ENCODE measurements at regions not wholly inside any gene's neighbourhood (a gene's known extent, or its start where the extent isn't known, plus 50 kb on each side); places are given as distances from the start of the nearest gene placed in this dataset.

DNA sequence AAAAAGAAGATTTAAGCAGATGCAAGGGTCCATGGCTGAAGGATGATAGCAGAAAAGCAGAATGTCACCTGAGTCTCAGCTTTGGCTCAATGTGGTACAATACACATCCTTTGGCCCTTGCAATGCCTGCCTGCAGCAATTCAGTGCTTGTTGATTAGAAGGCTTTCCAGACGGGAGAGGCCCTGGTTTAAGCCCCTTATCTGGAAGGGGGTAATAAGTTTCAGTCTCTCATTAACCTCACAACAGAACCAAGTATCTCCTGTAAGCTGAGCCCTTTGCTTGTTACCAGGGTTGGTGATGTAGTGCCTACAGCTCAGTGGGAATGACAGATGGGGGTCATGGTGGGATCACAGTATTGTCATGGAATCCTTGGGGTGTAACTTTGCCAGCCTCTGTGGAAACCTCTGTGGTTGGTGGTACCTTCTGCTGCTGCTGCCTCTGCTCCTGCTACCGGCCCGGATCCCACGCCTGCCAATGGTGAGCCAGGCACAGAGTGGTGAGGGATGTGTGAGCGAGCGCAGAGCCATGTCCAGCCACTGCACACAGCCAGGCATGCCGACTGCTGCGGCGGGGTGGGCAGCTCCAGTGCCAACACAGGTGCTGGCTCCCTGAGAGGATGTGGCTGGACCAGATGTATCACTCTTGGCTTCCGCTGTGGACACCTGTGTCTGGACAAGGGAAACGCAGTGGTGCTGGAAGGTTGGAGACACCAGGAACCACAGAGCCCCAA, 81.2 kb downstream of the ADRA2C start:
- TF ChIP-seq, protein P1, sequence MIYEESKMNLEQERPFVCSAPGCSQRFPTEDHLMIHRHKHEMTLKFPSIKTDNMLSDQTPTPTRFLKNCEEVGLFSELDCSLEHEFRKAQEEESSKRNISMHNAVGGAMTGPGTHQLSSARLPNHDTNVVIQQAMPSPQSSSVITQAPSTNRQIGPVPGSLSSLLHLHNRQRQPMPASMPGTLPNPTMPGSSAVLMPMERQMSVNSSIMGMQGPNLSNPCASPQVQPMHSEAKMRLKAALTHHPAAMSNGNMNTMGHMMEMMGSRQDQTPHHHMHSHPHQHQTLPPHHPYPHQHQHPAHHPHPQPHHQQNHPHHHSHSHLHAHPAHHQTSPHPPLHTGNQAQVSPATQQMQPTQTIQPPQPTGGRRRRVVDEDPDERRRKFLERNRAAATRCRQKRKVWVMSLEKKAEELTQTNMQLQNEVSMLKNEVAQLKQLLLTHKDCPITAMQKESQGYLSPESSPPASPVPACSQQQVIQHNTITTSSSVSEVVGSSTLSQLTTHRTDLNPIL (CRISPR knock-in tag; IDR thresholded peaks at IDR 0.05; ENCODE audit: low read depth), result no peak
- no peak for TF ChIP-seq TCF4 (CRISPR knock-in tag; IDR thresholded peaks at IDR 0.05; ENCODE audit: borderline replicate concordance)
- TF ChIP-seq ZFP30 (CRISPR knock-in tag; IDR thresholded peaks at IDR 0.05), result no peak
- no peak for TF ChIP-seq ARNTL (CRISPR knock-in tag; IDR thresholded peaks at IDR 0.05; ENCODE audit: borderline replicate concordance, low read depth)
- TF ChIP-seq CSDC2 (CRISPR knock-in tag; IDR thresholded peaks at IDR 0.05), result no peak
- TF ChIP-seq, protein P2, sequence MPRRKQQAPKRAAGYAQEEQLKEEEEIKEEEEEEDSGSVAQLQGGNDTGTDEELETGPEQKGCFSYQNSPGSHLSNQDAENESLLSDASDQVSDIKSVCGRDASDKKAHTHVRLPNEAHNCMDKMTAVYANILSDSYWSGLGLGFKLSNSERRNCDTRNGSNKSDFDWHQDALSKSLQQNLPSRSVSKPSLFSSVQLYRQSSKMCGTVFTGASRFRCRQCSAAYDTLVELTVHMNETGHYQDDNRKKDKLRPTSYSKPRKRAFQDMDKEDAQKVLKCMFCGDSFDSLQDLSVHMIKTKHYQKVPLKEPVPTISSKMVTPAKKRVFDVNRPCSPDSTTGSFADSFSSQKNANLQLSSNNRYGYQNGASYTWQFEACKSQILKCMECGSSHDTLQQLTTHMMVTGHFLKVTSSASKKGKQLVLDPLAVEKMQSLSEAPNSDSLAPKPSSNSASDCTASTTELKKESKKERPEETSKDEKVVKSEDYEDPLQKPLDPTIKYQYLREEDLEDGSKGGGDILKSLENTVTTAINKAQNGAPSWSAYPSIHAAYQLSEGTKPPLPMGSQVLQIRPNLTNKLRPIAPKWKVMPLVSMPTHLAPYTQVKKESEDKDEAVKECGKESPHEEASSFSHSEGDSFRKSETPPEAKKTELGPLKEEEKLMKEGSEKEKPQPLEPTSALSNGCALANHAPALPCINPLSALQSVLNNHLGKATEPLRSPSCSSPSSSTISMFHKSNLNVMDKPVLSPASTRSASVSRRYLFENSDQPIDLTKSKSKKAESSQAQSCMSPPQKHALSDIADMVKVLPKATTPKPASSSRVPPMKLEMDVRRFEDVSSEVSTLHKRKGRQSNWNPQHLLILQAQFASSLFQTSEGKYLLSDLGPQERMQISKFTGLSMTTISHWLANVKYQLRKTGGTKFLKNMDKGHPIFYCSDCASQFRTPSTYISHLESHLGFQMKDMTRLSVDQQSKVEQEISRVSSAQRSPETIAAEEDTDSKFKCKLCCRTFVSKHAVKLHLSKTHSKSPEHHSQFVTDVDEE (CRISPR knock-in tag; IDR thresholded peaks at IDR 0.05), result no peak
- TF ChIP-seq, protein P3, sequence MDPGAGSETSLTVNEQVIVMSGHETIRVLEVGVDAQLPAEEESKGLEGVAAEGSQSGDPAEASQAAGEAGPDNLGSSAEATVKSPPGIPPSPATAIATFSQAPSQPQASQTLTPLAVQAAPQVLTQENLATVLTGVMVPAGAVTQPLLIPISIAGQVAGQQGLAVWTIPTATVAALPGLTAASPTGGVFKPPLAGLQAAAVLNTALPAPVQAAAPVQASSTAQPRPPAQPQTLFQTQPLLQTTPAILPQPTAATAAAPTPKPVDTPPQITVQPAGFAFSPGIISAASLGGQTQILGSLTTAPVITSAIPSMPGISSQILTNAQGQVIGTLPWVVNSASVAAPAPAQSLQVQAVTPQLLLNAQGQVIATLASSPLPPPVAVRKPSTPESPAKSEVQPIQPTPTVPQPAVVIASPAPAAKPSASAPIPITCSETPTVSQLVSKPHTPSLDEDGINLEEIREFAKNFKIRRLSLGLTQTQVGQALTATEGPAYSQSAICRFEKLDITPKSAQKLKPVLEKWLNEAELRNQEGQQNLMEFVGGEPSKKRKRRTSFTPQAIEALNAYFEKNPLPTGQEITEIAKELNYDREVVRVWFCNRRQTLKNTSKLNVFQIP (CRISPR knock-in tag; IDR thresholded peaks at IDR 0.05; ENCODE audit: borderline replicate concordance, low read depth), result no peak
- no peak for TF ChIP-seq GLIS3 (CRISPR knock-in tag; IDR thresholded peaks at IDR 0.05)
